ENCODE measurements at regions not wholly inside any gene's neighbourhood (a gene's known extent, or its start where the extent isn't known, plus 50 kb on each side); places are given as distances from the start of the nearest gene placed in this dataset.

GRCh38 chr4:37762294-37762990 lies 64.0 kb upstream of the PGM2 start:
- intact Hi-C loops (cut with DNase I; ENCODE audit: low total_unique reads): no loop called here
- H3K9me3 ChIP-seq: no peaks in the 10 kb centered on the region
- H3K4me1 ChIP-seq: peaks cover 18 to 44% (median 31%) of the 10 kb centered on the region in 4 donors
- DNase-seq: peak; percentile 38 to 68
- H3K4me3 ChIP-seq: no peak overlapping the region
- H3K36me3 ChIP-seq: no peaks in the 10 kb centered on the region
- WGBS, 5 donors: 66 to 92% (median 78%) methylated on average over 3 of the region's 3 CpGs
- H3K27ac ChIP-seq: peak overlapping the region in 1 of 5 donors; percentile 35
- H3K27me3 ChIP-seq: no peaks in the 10 kb centered on the region
- TF ChIP-seq POLR2A (IDR thresholded peaks at IDR 0.05): no peak
- no peak for TF ChIP-seq EP300 (IDR thresholded peaks at IDR 0.05)
- TF ChIP-seq POLR2AphosphoS5 (IDR thresholded peaks at IDR 0.05): no peak
- TF ChIP-seq, protein P1, sequence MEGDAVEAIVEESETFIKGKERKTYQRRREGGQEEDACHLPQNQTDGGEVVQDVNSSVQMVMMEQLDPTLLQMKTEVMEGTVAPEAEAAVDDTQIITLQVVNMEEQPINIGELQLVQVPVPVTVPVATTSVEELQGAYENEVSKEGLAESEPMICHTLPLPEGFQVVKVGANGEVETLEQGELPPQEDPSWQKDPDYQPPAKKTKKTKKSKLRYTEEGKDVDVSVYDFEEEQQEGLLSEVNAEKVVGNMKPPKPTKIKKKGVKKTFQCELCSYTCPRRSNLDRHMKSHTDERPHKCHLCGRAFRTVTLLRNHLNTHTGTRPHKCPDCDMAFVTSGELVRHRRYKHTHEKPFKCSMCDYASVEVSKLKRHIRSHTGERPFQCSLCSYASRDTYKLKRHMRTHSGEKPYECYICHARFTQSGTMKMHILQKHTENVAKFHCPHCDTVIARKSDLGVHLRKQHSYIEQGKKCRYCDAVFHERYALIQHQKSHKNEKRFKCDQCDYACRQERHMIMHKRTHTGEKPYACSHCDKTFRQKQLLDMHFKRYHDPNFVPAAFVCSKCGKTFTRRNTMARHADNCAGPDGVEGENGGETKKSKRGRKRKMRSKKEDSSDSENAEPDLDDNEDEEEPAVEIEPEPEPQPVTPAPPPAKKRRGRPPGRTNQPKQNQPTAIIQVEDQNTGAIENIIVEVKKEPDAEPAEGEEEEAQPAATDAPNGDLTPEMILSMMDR (IDR thresholded peaks at IDR 0.05): no peak

- intact Hi-C loops (cut with DNase I; ENCODE audit: low total_unique reads): no loop called here
- Histone ChIP-seq H3K36me3 (no peaks in the 10 kb centered on the region), H3K9me3 (no peaks in the 10 kb centered on the region), H3K27me3 (no peaks in the 10 kb centered on the region), H3K4me1 (peaks cover 14 to 45% (median 28%) of the 10 kb centered on the region in 4 donors), H3K27ac (peak overlapping the region in 1 of 5 donors; percentile 7), H3K4me3 (no peak overlapping the region)
- TF ChIP-seq POLR2A (IDR thresholded peaks at IDR 0.05) (no peak), EP300 (IDR thresholded peaks at IDR 0.05) (no peak), POLR2AphosphoS5 (IDR thresholded peaks at IDR 0.05) (no peak)
- WGBS, 5 donors: 67 to 94% (median 78%) methylated on average over 3 of the region's 3 CpGs
- no peak for DNase-seq
Observed at GRCh38 chr4:37760840-37761239, 65.6 kb upstream of the PGM2 start.

DNA sequence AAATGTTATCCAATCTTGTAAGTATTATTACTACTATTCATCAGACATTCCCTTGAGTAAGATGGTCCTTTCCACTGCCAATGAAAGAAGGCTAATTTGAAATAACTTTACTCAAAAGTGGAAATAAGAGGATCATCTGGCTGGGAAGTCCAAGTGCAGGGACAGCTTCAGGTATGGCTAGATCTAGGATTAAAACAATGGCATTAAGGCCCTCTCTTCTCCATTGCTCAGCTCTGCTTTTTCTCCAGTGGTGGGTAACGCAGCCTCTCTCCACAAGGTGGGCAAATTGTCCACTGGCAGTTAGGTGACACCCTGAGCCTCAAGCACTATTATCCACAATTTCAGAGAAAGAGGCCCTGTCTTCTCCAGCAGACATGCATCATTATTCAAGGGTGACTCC lies 66.7 kb upstream of the PGM2 start:
- 0 to 100% (median 47%) methylated on average over 1 of the region's 1 CpG for WGBS, 5 donors
- Histone ChIP-seq H3K4me1 (peaks cover 14 to 45% (median 28%) of the 10 kb centered on the region in 4 donors), H3K27ac (peak overlapping the region in 2 of 5 donors; percentile 6 to 28), H3K36me3 (no peaks in the 10 kb centered on the region), H3K4me3 (no peak overlapping the region), H3K9me3 (no peaks in the 10 kb centered on the region), H3K27me3 (no peaks in the 10 kb centered on the region)
- no peak for DNase-seq
- intact Hi-C loops (cut with DNase I; ENCODE audit: low total_unique reads): no loop called here
- TF ChIP-seq POLR2AphosphoS5 (IDR thresholded peaks at IDR 0.05): no peak
- TF ChIP-seq, protein P1 (IDR thresholded peaks at IDR 0.05): no peak
- no peak for TF ChIP-seq POLR2A (IDR thresholded peaks at IDR 0.05)
- TF ChIP-seq EP300 (IDR thresholded peaks at IDR 0.05): no peak

DNA sequence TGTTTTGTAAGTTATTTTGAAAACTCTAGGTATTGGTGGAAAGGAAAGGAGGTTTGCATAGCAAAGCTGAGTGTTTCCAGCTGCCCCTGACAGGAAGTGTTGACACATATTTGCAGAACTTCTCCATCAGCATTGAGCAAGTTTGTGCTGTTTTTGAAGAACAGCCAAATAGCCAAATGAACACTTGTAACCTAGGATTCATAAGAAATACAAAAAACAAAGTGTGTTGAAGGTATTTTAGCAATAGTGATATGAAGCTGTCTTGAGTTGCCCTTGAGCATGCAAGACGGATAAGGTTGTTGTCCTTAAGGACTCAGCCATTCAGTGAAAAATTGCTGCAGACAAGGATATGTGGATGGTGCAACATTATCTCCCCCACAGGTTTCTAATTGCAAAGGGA lies 68.3 kb upstream of the PGM2 start:
- 50 to 79% (median 64%) methylated on average over 1 of the region's 1 CpG for WGBS, 5 donors
- Histone ChIP-seq H3K36me3 (no peaks in the 10 kb centered on the region), H3K9me3 (no peaks in the 10 kb centered on the region), H3K27ac (peak overlapping the region in 4 of 5 donors; percentile 15 to 64 (median 57)), H3K4me3 (no peak overlapping the region), H3K4me1 (peaks cover 4 to 35% (median 24%) of the 10 kb centered on the region in 4 donors), H3K27me3 (no peaks in the 10 kb centered on the region)
- DNase-seq: peak in 1 of 2 donors; percentile 69
- intact Hi-C loops (cut with DNase I; ENCODE audit: low total_unique reads): no loop called here
- TF ChIP-seq, protein P1 (IDR thresholded peaks at IDR 0.05): no peak
- TF ChIP-seq EP300 (IDR thresholded peaks at IDR 0.05): no peak
- TF ChIP-seq POLR2AphosphoS5 (IDR thresholded peaks at IDR 0.05): peak in 1 of 3 donors; percentile 62

DNA sequence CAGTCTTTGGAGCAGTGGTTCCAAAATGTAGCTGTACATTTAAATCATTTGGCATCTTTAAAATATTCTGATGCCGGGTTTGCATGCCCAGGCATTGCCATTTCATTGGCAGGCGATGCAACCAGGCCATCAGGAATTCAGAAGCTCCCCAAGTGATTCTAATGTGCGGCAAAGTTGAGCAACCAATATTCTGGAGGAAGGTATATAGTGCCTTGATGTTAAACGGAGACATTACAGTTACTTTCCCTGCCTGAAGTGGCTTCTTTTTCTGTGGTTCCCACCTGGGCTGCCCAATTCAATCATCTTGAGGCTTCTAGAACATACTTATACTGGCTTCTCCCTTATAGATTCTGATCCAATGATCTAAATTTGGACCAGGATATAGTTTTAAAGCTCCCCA lies 68.7 kb upstream of the PGM2 start:
- H3K4me3 ChIP-seq: no peak overlapping the region
- H3K9me3 ChIP-seq: no peaks in the 10 kb centered on the region
- intact Hi-C loops (cut with DNase I; ENCODE audit: low total_unique reads): no loop called here
- no peak for DNase-seq
- H3K27ac ChIP-seq: peak overlapping the region in 4 of 5 donors; percentile 15 to 64 (median 57)
- TF ChIP-seq POLR2A (IDR thresholded peaks at IDR 0.05): no peak
- TF ChIP-seq POLR2AphosphoS5 (IDR thresholded peaks at IDR 0.05): no peak
- TF ChIP-seq EP300 (IDR thresholded peaks at IDR 0.05): no peak
- TF ChIP-seq, protein P1 (IDR thresholded peaks at IDR 0.05): no peak
- no peaks in the 10 kb centered on the region for H3K27me3 ChIP-seq
- no peaks in the 10 kb centered on the region for H3K36me3 ChIP-seq
- 44 to 83% (median 68%) methylated on average over 4 of the region's 4 CpGs for WGBS, 5 donors
- peaks cover 0 to 35% (median 21%) of the 10 kb centered on the region in 4 donors for H3K4me1 ChIP-seq

All from stomach (tissue), 8 donors.